AG09319 (cell line): ENCODE measurements at regions not wholly inside any gene's neighbourhood (a gene's known extent, or its start where the extent isn't known, plus 50 kb on each side); places are given as distances from the start of the nearest gene placed in this dataset.
A peak's percentile ranks its signal among the peaks of the same experiment; 100 is the strongest.

ENCODE experiments used
- DNase-seq: peaks from one replicate; pipeline ENCODE4 v3.0.0-alpha.2; 2010; ENCODE audit warnings: low read depth; ENCODE audit errors: extremely low read depth
- CTCF ChIP-seq: IDR thresholded peaks from 2 replicates; pipeline ENCODE4 v1.5.1; 2011; ENCODE audit warnings: low read depth, mild to moderate bottlenecking, inconsistent platforms, low read length, moderate library complexity

- peak; percentile 22 for DNase-seq
- peak; percentile 70 for TF ChIP-seq CTCF
These were observed 380.5 kb upstream of the CAMK1G start for GRCh38 chr1:209202830-209203532.

- TF ChIP-seq CTCF, result no peak
- DNase-seq, result no peak
These were observed 380.0 kb upstream of the CAMK1G start for GRCh38 chr1:209203533-209203895.

GRCh38 chr1:209205039-209205438, 378.5 kb upstream of the CAMK1G start:
- DNase-seq, result no peak
- TF ChIP-seq CTCF, result no peak

GRCh38 chr1:209207126-209207700, 376.3 kb upstream of the CAMK1G start:
- DNase-seq, result no peak
- no peak for TF ChIP-seq CTCF

GRCh38 chr1:209207701-209208286, 375.7 kb upstream of the CAMK1G start:
- peak; percentile 16 for DNase-seq
- peak; percentile 78 for TF ChIP-seq CTCF

- DNase-seq, result no peak
- TF ChIP-seq CTCF, result no peak
These were observed 374.9 kb upstream of the CAMK1G start for GRCh38 chr1:209208648-209209047.

- TF ChIP-seq CTCF, result no peak
- DNase-seq, result no peak
These were observed 369.5 kb upstream of the CAMK1G start for GRCh38 chr1:209213989-209214388.
